ENCODE measurements at regions not wholly inside any gene's neighbourhood (a gene's known extent, or its start where the extent isn't known, plus 50 kb on each side); places are given as distances from the start of the nearest gene placed in this dataset.

DNA sequence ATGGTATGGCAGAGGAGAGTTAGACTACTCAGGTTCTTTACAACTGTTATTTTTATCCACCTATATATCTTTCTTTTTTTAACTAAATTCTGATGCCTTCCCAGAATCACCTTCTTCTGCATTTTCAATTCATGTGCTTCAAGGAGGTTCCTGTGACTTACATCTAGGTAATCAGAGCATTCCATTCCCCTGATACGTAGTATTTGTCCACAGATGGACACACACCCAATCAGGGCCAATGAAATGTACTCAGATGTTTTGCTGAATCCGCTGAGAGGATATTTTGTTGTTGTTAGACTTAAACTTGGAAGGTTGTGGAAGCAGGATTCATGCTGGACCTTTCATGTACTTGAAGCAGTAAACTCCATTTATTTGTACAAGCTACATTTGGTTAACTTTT, 159.4 kb upstream of the FER start:
- no peak for TF ChIP-seq GABPA (IDR thresholded peaks at IDR 0.05; ENCODE audit: low read depth)
- TF ChIP-seq, protein P1, sequence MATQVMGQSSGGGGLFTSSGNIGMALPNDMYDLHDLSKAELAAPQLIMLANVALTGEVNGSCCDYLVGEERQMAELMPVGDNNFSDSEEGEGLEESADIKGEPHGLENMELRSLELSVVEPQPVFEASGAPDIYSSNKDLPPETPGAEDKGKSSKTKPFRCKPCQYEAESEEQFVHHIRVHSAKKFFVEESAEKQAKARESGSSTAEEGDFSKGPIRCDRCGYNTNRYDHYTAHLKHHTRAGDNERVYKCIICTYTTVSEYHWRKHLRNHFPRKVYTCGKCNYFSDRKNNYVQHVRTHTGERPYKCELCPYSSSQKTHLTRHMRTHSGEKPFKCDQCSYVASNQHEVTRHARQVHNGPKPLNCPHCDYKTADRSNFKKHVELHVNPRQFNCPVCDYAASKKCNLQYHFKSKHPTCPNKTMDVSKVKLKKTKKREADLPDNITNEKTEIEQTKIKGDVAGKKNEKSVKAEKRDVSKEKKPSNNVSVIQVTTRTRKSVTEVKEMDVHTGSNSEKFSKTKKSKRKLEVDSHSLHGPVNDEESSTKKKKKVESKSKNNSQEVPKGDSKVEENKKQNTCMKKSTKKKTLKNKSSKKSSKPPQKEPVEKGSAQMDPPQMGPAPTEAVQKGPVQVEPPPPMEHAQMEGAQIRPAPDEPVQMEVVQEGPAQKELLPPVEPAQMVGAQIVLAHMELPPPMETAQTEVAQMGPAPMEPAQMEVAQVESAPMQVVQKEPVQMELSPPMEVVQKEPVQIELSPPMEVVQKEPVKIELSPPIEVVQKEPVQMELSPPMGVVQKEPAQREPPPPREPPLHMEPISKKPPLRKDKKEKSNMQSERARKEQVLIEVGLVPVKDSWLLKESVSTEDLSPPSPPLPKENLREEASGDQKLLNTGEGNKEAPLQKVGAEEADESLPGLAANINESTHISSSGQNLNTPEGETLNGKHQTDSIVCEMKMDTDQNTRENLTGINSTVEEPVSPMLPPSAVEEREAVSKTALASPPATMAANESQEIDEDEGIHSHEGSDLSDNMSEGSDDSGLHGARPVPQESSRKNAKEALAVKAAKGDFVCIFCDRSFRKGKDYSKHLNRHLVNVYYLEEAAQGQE (IDR thresholded peaks at IDR 0.05; ENCODE audit: insufficient replicate concordance, low read depth): no peak
- TF ChIP-seq, protein P2, sequence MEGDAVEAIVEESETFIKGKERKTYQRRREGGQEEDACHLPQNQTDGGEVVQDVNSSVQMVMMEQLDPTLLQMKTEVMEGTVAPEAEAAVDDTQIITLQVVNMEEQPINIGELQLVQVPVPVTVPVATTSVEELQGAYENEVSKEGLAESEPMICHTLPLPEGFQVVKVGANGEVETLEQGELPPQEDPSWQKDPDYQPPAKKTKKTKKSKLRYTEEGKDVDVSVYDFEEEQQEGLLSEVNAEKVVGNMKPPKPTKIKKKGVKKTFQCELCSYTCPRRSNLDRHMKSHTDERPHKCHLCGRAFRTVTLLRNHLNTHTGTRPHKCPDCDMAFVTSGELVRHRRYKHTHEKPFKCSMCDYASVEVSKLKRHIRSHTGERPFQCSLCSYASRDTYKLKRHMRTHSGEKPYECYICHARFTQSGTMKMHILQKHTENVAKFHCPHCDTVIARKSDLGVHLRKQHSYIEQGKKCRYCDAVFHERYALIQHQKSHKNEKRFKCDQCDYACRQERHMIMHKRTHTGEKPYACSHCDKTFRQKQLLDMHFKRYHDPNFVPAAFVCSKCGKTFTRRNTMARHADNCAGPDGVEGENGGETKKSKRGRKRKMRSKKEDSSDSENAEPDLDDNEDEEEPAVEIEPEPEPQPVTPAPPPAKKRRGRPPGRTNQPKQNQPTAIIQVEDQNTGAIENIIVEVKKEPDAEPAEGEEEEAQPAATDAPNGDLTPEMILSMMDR (IDR thresholded peaks at IDR 0.05; ENCODE audit: insufficient read depth, low read length): no peak
- TF ChIP-seq POLR2AphosphoS5 (IDR thresholded peaks at IDR 0.05; ENCODE audit: low read depth): no peak
- no peak for DNase-seq (ENCODE audit: low read depth in 1 of 2, low spot score in 1 of 2)
- Histone ChIP-seq H3K4me3 (replicated peaks; ENCODE audit: insufficient read depth, low read length) (no peak overlapping the region), H3K27me3 (ENCODE audit: insufficient read depth, poor library complexity, severe bottlenecking) (no peaks in the 10 kb centered on the region), H3K27ac (replicated peaks) (no peak overlapping the region)

DNA sequence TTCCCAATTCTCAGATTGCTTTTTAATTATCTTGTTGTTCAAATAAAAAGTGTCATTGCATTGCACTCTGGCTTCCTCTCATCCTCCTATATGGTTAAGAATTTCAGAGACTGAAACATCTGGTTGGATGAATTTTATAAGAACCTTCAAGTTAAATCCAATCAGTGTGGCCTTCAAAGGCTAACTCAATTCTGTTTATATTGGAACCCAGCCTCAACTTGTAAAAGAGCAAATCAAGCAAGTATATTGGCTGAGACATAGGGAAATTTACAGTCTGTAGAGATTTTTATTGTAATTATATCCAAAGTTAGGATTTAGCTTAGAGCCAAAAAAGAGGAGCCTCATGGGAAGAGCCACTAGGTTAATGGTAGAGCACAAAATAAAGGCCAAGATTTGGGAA, 159.9 kb upstream of the FER start:
- no peak overlapping the region for H3K27ac ChIP-seq (replicated peaks)
- no peak overlapping the region for H3K4me3 ChIP-seq (replicated peaks; ENCODE audit: insufficient read depth, low read length)
- no peak for TF ChIP-seq SPI1 (IDR thresholded peaks at IDR 0.05; ENCODE audit: borderline replicate concordance, low read depth)
- TF ChIP-seq, protein P1 (IDR thresholded peaks at IDR 0.05; ENCODE audit: insufficient replicate concordance, low read depth): no peak
- no peak for TF ChIP-seq POLR2AphosphoS5 (IDR thresholded peaks at IDR 0.05; ENCODE audit: low read depth)
- TF ChIP-seq, protein P2 (IDR thresholded peaks at IDR 0.05; ENCODE audit: insufficient read depth, low read length): no peak
- no peak for TF ChIP-seq GABPA (IDR thresholded peaks at IDR 0.05; ENCODE audit: low read depth)
- no peaks in the 10 kb centered on the region for H3K27me3 ChIP-seq (ENCODE audit: insufficient read depth, poor library complexity, severe bottlenecking)
- DNase-seq (ENCODE audit: low read depth in 1 of 2, low spot score in 1 of 2): no peak

DNA sequence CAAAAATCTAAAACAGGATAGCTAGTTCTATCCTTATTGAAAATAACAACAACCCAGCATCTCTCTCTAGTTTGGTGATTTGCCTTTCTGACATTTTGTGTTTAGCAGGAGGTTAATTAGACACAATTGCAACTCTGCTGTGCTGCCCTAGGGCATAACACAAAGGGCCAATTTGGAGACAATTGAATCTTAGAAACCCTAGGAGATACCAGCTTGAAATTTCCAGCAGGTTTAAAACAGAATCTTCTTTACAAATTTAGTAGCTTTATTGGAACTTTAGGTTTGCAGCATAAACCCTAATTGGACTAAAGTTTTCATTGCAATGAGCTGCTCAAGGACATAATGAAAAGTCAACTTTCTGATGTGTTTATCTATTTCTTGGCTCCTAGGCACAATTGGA, 166.7 kb upstream of the FER start:
- TF ChIP-seq, protein P1 (IDR thresholded peaks at IDR 0.05; ENCODE audit: insufficient replicate concordance, low read depth): no peak
- TF ChIP-seq, protein P2 (IDR thresholded peaks at IDR 0.05; ENCODE audit: insufficient read depth, low read length): no peak
- TF ChIP-seq POLR2AphosphoS5 (IDR thresholded peaks at IDR 0.05; ENCODE audit: low read depth) (no peak), GABPA (IDR thresholded peaks at IDR 0.05; ENCODE audit: low read depth) (no peak), SPI1 (IDR thresholded peaks at IDR 0.05; ENCODE audit: borderline replicate concordance, low read depth) (no peak)

More for the DNA sequence above, 166.7 kb upstream of the FER start:
- H3K27ac ChIP-seq (replicated peaks): no peak overlapping the region
- no peak overlapping the region for H3K4me3 ChIP-seq (replicated peaks; ENCODE audit: insufficient read depth, low read length)
- no peaks in the 10 kb centered on the region for H3K27me3 ChIP-seq (ENCODE audit: insufficient read depth, poor library complexity, severe bottlenecking)
- no peak for DNase-seq (ENCODE audit: low read depth in 1 of 2, low spot score in 1 of 2)

Data from HL-60 (cell line).